ENCODE measurements at regions not wholly inside any gene's neighbourhood (a gene's known extent, or its start where the extent isn't known, plus 50 kb on each side); places are given as distances from the start of the nearest gene placed in this dataset.
"Not testable (repeated sequence)": the region's sequence is repeated elsewhere in the genome, so short reads cannot be mapped to it uniquely, and the experiment has no call there.

GRCh38 chr11:93032580-93032979, 63.1 kb downstream of the MTNR1B start:
- intact Hi-C loops (cut with DNase I): no loop called here
- ATAC-seq: no peak
- no peak for DNase-seq (ENCODE audit: low spot score)

- intact Hi-C loops (cut with DNase I): no loop called here
- DNase-seq (ENCODE audit: low spot score) (no peak), ATAC-seq (no peak)
Observed at GRCh38 chr11:93033093-93033492, 63.6 kb downstream of the MTNR1B start.

GRCh38 chr11:93034031-93034722, 64.7 kb downstream of the MTNR1B start:
- DNase-seq (ENCODE audit: low spot score): no peak
- intact Hi-C loops (cut with DNase I): no loop called here
- ATAC-seq: no peak

GRCh38 chr11:93034723-93035039, 65.2 kb downstream of the MTNR1B start:
- intact Hi-C loops (cut with DNase I): no loop called here
- no peak for ATAC-seq
- DNase-seq (ENCODE audit: low spot score): no peak

- DNase-seq (ENCODE audit: low spot score) (no peak), ATAC-seq (no peak)
- intact Hi-C loops (cut with DNase I): no loop called here
Observed at GRCh38 chr11:93038521-93038920, 69.1 kb downstream of the MTNR1B start.

- DNase-seq (ENCODE audit: low spot score) (no peak), ATAC-seq (no peak)
- intact Hi-C loops (cut with DNase I): no loop called here
Observed at GRCh38 chr11:93039531-93040240, 70.2 kb downstream of the MTNR1B start.

GRCh38 chr11:93041682-93042081, 72.2 kb downstream of the MTNR1B start:
- intact Hi-C loops (cut with DNase I): no loop called here
- DNase-seq (ENCODE audit: low spot score) (no peak), ATAC-seq (no peak)

- intact Hi-C loops (cut with DNase I); DNase-seq (ENCODE audit: low spot score); ATAC-seq: not testable (repeated sequence)
Observed at GRCh38 chr11:93043186-93043585, 73.7 kb downstream of the MTNR1B start.

- no peak for ATAC-seq
- no peak for DNase-seq (ENCODE audit: low spot score)
- intact Hi-C loops (cut with DNase I): no loop called here
Observed at GRCh38 chr11:93049740-93050139, 80.3 kb downstream of the MTNR1B start.

- ATAC-seq: no peak
- no peak for DNase-seq (ENCODE audit: low spot score)
- intact Hi-C loops (cut with DNase I): no loop called here
Observed at GRCh38 chr11:93051186-93051585, 81.7 kb downstream of the MTNR1B start.

- no peak for DNase-seq (ENCODE audit: low spot score)
- intact Hi-C loops (cut with DNase I): no loop called here
- ATAC-seq: no peak
Observed at GRCh38 chr11:93053864-93054263, 84.4 kb downstream of the MTNR1B start.

GRCh38 chr11:93054279-93054678, 84.8 kb downstream of the MTNR1B start:
- ATAC-seq: no peak
- no peak for DNase-seq (ENCODE audit: low spot score)
- intact Hi-C loops (cut with DNase I): no loop called here

- DNase-seq (ENCODE audit: low spot score) (no peak), ATAC-seq (no peak)
- intact Hi-C loops (cut with DNase I): no loop called here
Observed at GRCh38 chr11:93054881-93055280, 85.4 kb downstream of the MTNR1B start.

- ATAC-seq: no peak
- intact Hi-C loops (cut with DNase I): no loop called here
- no peak for DNase-seq (ENCODE audit: low spot score)
Observed at GRCh38 chr11:93059117-93059957, 89.9 kb downstream of the MTNR1B start.

GRCh38 chr11:93063086-93063485, 93.6 kb downstream of the MTNR1B start:
- DNase-seq (ENCODE audit: low spot score) (no peak), ATAC-seq (no peak)
- intact Hi-C loops (cut with DNase I): loop anchor here (5.0 kb wide), 1 partner anchor 1874 kb away; no protein-coding TSS in a partner anchor

GRCh38 chr11:93065074-93065674, 95.7 kb downstream of the MTNR1B start:
- intact Hi-C loops (cut with DNase I); ATAC-seq; DNase-seq (ENCODE audit: low spot score): not testable (repeated sequence)

- no peak for DNase-seq (ENCODE audit: low spot score)
- intact Hi-C loops (cut with DNase I): no loop called here
- ATAC-seq: no peak
Observed at GRCh38 chr11:93067881-93068390, 98.5 kb downstream of the MTNR1B start.

- DNase-seq (ENCODE audit: low spot score): no peak
- intact Hi-C loops (cut with DNase I): no loop called here
- ATAC-seq: no peak
Observed at GRCh38 chr11:93072229-93072914, 102.9 kb downstream of the MTNR1B start.

- intact Hi-C loops (cut with DNase I): no loop called here
Observed at GRCh38 chr11:93073026-93073425, 103.6 kb downstream of the MTNR1B start.

More at GRCh38 chr11:93073026-93073425, 103.6 kb downstream of the MTNR1B start:
- DNase-seq (ENCODE audit: low spot score) (no peak), ATAC-seq (no peak)

All from sciatic nerve (tissue), 2 donors.